ENCODE measurements at regions not wholly inside any gene's neighbourhood (a gene's known extent, or its start where the extent isn't known, plus 50 kb on each side); places are given as distances from the start of the nearest gene placed in this dataset.

DNA sequence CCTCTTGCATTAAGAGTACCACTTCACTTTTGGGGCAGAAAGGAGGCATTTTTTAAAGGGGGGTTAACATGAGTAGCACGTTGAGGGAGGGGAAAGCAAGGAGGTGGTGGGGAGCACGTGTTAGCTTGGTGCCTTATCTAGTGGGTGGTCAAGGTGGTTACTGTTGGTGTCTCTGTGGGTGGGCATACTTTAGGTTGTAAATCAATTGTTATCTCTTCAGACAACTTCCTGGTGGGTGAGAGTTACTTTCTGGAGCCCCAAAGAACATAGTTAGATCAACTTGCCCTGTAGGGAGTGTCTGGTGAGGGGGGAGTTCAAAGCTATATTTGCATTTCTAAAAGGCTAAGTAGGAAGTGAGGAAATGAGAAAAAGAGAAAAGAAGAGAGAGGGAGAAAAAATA is 297.7 kb upstream of the CLNK start:
- H3K4me3 ChIP-seq (ENCODE audit: low read depth, low read length, poor library complexity, severe bottlenecking), result no peak overlapping the region
- H3K4me2 ChIP-seq (ENCODE audit: low read length), result no peak overlapping the region
- H3K79me2 ChIP-seq (ENCODE audit: insufficient read depth, low read length), result no peaks in the 10 kb centered on the region
- H3K9me3 ChIP-seq (ENCODE audit: low read length), result no peaks in the 10 kb centered on the region
- no peak overlapping the region for H2AFZ ChIP-seq (ENCODE audit: low read length)
- TF ChIP-seq, protein P1, sequence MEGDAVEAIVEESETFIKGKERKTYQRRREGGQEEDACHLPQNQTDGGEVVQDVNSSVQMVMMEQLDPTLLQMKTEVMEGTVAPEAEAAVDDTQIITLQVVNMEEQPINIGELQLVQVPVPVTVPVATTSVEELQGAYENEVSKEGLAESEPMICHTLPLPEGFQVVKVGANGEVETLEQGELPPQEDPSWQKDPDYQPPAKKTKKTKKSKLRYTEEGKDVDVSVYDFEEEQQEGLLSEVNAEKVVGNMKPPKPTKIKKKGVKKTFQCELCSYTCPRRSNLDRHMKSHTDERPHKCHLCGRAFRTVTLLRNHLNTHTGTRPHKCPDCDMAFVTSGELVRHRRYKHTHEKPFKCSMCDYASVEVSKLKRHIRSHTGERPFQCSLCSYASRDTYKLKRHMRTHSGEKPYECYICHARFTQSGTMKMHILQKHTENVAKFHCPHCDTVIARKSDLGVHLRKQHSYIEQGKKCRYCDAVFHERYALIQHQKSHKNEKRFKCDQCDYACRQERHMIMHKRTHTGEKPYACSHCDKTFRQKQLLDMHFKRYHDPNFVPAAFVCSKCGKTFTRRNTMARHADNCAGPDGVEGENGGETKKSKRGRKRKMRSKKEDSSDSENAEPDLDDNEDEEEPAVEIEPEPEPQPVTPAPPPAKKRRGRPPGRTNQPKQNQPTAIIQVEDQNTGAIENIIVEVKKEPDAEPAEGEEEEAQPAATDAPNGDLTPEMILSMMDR (IDR thresholded peaks at IDR 0.05; ENCODE audit: low read length), result no peak
- TF ChIP-seq EZH2 (IDR thresholded peaks at IDR 0.05; ENCODE audit: borderline replicate concordance, low read length), result no peak
- H3K27me3 ChIP-seq (ENCODE audit: insufficient read depth, low read length), result no peaks in the 10 kb centered on the region
- H3K9ac ChIP-seq (ENCODE audit: low read length), result no peak overlapping the region
- H3K9me2 ChIP-seq (ENCODE audit: low read depth, low read length), result no peaks in the 10 kb centered on the region
- H3F3A ChIP-seq (ENCODE audit: insufficient read depth, low read length), result no peaks in the 10 kb centered on the region
- no peaks in the 10 kb centered on the region for H4K20me1 ChIP-seq (ENCODE audit: insufficient read depth, low read length)
- H3K4me1 ChIP-seq (ENCODE audit: insufficient read depth, low read length, severe bottlenecking), result no peaks in the 10 kb centered on the region
- no peak overlapping the region for H3K27ac ChIP-seq (ENCODE audit: low read depth, low read length, poor library complexity, severe bottlenecking)
- no peaks in the 10 kb centered on the region for H3K36me3 ChIP-seq (ENCODE audit: insufficient read depth, low read length)

DNA sequence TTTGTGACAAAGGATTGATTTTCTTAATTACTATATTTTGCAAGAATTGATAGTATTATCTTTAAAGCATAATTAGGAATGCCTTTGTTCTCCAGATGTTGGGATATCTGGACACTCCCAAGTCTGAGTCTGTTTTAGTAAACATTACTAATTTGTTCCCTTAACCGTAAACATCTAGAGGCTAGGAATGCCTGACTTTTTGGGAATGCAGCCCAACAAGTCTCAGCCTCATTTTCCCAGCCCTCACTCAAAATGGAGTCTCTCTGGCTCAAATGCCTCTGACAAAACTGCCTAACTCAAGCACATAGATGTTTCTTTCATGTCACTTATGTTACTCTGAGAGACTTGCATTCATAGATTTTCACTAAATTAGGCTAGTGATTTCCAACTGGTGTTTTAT is 297.0 kb upstream of the CLNK start:
- no peaks in the 10 kb centered on the region for H3K4me1 ChIP-seq (ENCODE audit: insufficient read depth, low read length, severe bottlenecking)
- no peak overlapping the region for H3K4me3 ChIP-seq (ENCODE audit: low read depth, low read length, poor library complexity, severe bottlenecking)
- no peak for TF ChIP-seq EZH2 (IDR thresholded peaks at IDR 0.05; ENCODE audit: borderline replicate concordance, low read length)
- TF ChIP-seq, protein P1 (IDR thresholded peaks at IDR 0.05; ENCODE audit: low read length), result no peak
- no peak overlapping the region for H3K4me2 ChIP-seq (ENCODE audit: low read length)
- H3K27ac ChIP-seq (ENCODE audit: low read depth, low read length, poor library complexity, severe bottlenecking), result no peak overlapping the region
- H4K20me1 ChIP-seq (ENCODE audit: insufficient read depth, low read length), result no peaks in the 10 kb centered on the region
- H3K36me3 ChIP-seq (ENCODE audit: insufficient read depth, low read length), result no peaks in the 10 kb centered on the region
- no peak overlapping the region for H2AFZ ChIP-seq (ENCODE audit: low read length)
- H3K27me3 ChIP-seq (ENCODE audit: insufficient read depth, low read length), result no peaks in the 10 kb centered on the region
- no peaks in the 10 kb centered on the region for H3K9me2 ChIP-seq (ENCODE audit: low read depth, low read length)
- no peaks in the 10 kb centered on the region for H3K79me2 ChIP-seq (ENCODE audit: insufficient read depth, low read length)
- H3K9ac ChIP-seq (ENCODE audit: low read length), result no peak overlapping the region
- H3F3A ChIP-seq (ENCODE audit: insufficient read depth, low read length), result no peaks in the 10 kb centered on the region
- H3K9me3 ChIP-seq (ENCODE audit: low read length), result no peaks in the 10 kb centered on the region

DNA sequence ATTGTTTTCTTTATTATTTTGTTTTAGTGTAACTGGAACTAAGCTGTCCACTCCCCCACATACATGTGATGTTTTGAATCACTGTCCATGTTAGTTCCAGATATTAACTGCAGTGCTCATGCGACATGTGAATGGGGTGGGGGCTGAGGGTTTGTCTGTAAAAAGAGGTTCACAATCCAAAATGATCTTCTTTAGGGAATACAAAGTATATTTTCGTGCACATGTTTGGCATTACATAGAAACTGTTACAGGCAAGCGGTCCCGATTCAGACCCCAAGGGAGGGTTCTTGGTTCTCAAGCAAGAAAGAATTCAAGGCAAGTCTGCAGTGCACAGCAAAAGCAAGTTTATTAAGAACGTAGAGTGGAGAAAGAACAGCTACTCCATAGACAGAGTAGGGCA is 296.5 kb upstream of the CLNK start:
- H2AFZ ChIP-seq (ENCODE audit: low read length), result no peak overlapping the region
- H3K4me3 ChIP-seq (ENCODE audit: low read depth, low read length, poor library complexity, severe bottlenecking), result no peak overlapping the region
- H3K27me3 ChIP-seq (ENCODE audit: insufficient read depth, low read length), result no peaks in the 10 kb centered on the region
- TF ChIP-seq EZH2 (IDR thresholded peaks at IDR 0.05; ENCODE audit: borderline replicate concordance, low read length), result no peak
- TF ChIP-seq, protein P1 (IDR thresholded peaks at IDR 0.05; ENCODE audit: low read length), result no peak
- H3K9ac ChIP-seq (ENCODE audit: low read length), result no peak overlapping the region
- H3K4me2 ChIP-seq (ENCODE audit: low read length), result no peak overlapping the region
- no peaks in the 10 kb centered on the region for H4K20me1 ChIP-seq (ENCODE audit: insufficient read depth, low read length)
- no peaks in the 10 kb centered on the region for H3K4me1 ChIP-seq (ENCODE audit: insufficient read depth, low read length, severe bottlenecking)
- H3F3A ChIP-seq (ENCODE audit: insufficient read depth, low read length), result no peaks in the 10 kb centered on the region
- H3K27ac ChIP-seq (ENCODE audit: low read depth, low read length, poor library complexity, severe bottlenecking), result no peak overlapping the region
- no peaks in the 10 kb centered on the region for H3K9me2 ChIP-seq (ENCODE audit: low read depth, low read length)
- H3K36me3 ChIP-seq (ENCODE audit: insufficient read depth, low read length), result no peaks in the 10 kb centered on the region
- H3K9me3 ChIP-seq (ENCODE audit: low read length), result no peaks in the 10 kb centered on the region
- no peaks in the 10 kb centered on the region for H3K79me2 ChIP-seq (ENCODE audit: insufficient read depth, low read length)

Measured in OCI-LY1 (cell line).